Activated T-helper 9 cell treated with anti-CD3 and anti-CD28 coated beads, Interleukin-2, amount 50 U/mL, for 16 hours (primary cell): ENCODE measurements at regions not wholly inside any gene's neighbourhood (a gene's known extent, or its start where the extent isn't known, plus 50 kb on each side); places are given as distances from the start of the nearest gene placed in this dataset.
"Not testable (repeated sequence)": the region's sequence is repeated elsewhere in the genome, so short reads cannot be mapped to it uniquely, and the experiment has no call there.

Experiments used
- DNase-seq: peaks from one replicate; pipeline ENCODE4 v3.0.0-alpha.2; 2020; ENCODE audit warnings: low read depth

GRCh38 chr5:86977190-86977589, 290.5 kb upstream of the RASA1 start:
- no peak for DNase-seq

- DNase-seq: no peak
Measured at GRCh38 chr5:86977808-86978207, 289.9 kb upstream of the RASA1 start.

GRCh38 chr5:86979811-86980411, 287.8 kb upstream of the RASA1 start:
- no peak for DNase-seq

GRCh38 chr5:86981898-86982297, 285.8 kb upstream of the RASA1 start:
- no peak for DNase-seq

- DNase-seq: no peak
Measured at GRCh38 chr5:86983208-86983607, 284.5 kb upstream of the RASA1 start.

- no peak for DNase-seq
Measured at GRCh38 chr5:86986837-86987236, 280.8 kb upstream of the RASA1 start.

GRCh38 chr5:86997516-86997915, 270.2 kb upstream of the RASA1 start:
- DNase-seq: no peak

- no peak for DNase-seq
Measured at GRCh38 chr5:86999951-87000350, 267.7 kb upstream of the RASA1 start.

- no peak for DNase-seq
Measured at GRCh38 chr5:87002485-87002884, 265.2 kb upstream of the RASA1 start.

- DNase-seq: no peak
Measured at GRCh38 chr5:87004101-87004500, 263.6 kb upstream of the RASA1 start.

GRCh38 chr5:87007737-87008136, 259.9 kb upstream of the RASA1 start:
- DNase-seq: no peak

GRCh38 chr5:87008751-87009560, 258.7 kb upstream of the RASA1 start:
- no peak for DNase-seq

- no peak for DNase-seq
Measured at GRCh38 chr5:87010736-87011135, 256.9 kb upstream of the RASA1 start.

GRCh38 chr5:87015901-87016300, 251.8 kb upstream of the RASA1 start:
- no peak for DNase-seq

- DNase-seq: no peak
Measured at GRCh38 chr5:87020099-87020934, 247.4 kb upstream of the RASA1 start.

- no peak for DNase-seq
Measured at GRCh38 chr5:87022415-87022814, 245.3 kb upstream of the RASA1 start.

GRCh38 chr5:87027570-87027969, 240.1 kb upstream of the RASA1 start:
- DNase-seq: no peak

- no peak for DNase-seq
Measured at GRCh38 chr5:87029951-87030350, 237.7 kb upstream of the RASA1 start.

GRCh38 chr5:87030699-87031098, 237.0 kb upstream of the RASA1 start:
- DNase-seq: no peak

GRCh38 chr5:87034557-87034956, 233.1 kb upstream of the RASA1 start:
- no peak for DNase-seq

- DNase-seq: no peak
Measured at GRCh38 chr5:87042554-87042953, 225.1 kb upstream of the RASA1 start.

GRCh38 chr5:87048156-87048555, 219.5 kb upstream of the RASA1 start:
- no peak for DNase-seq

- DNase-seq: not testable (repeated sequence)
Measured at GRCh38 chr5:87049012-87049411, 218.7 kb upstream of the RASA1 start.
